Astrocyte (in vitro differentiated cells and primary cell): ENCODE measurements at regions not wholly inside any gene's neighbourhood (a gene's known extent, or its start where the extent isn't known, plus 50 kb on each side); places are given as distances from the start of the nearest gene placed in this dataset.

Source experiments
- EZH2 ChIP-seq: IDR thresholded peaks from 2 replicates; pipeline ENCODE4 v1.6.1; 2012; ENCODE audit warnings: mild to moderate bottlenecking, low read length, inconsistent platforms; ENCODE audit not compliant: insufficient read depth
- TF ChIP-seq, protein P1 (sequence below): IDR thresholded peaks from 2 replicates; pipeline ENCODE4 v1.5.1; 2011; ENCODE audit warnings: low read depth, mild to moderate bottlenecking, inconsistent platforms, low read length, moderate library complexity; ENCODE audit not compliant: insufficient read depth

DNA sequence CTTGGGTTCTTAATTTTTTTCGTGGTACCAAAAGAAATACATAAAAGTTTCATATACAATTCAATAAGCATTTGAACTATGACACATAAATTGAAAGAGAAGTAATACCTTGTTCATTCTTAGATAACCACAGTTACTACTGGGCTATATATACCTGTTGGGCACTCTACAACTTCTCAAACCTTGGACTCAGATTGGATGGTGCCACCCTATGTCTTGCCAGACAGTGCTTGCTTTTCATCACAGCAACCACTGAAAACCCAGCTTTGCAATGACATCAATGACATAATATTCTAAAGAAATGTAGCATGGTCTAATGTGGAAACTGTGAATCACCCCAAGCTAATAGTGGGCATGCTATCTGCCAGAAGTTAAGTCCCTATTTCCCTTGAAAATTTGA, 62.8 kb upstream of the DPH5 start:
- TF ChIP-seq, protein P1, sequence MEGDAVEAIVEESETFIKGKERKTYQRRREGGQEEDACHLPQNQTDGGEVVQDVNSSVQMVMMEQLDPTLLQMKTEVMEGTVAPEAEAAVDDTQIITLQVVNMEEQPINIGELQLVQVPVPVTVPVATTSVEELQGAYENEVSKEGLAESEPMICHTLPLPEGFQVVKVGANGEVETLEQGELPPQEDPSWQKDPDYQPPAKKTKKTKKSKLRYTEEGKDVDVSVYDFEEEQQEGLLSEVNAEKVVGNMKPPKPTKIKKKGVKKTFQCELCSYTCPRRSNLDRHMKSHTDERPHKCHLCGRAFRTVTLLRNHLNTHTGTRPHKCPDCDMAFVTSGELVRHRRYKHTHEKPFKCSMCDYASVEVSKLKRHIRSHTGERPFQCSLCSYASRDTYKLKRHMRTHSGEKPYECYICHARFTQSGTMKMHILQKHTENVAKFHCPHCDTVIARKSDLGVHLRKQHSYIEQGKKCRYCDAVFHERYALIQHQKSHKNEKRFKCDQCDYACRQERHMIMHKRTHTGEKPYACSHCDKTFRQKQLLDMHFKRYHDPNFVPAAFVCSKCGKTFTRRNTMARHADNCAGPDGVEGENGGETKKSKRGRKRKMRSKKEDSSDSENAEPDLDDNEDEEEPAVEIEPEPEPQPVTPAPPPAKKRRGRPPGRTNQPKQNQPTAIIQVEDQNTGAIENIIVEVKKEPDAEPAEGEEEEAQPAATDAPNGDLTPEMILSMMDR = no peak
- no peak for TF ChIP-seq EZH2
